ENCODE measurements at regions not wholly inside any gene's neighbourhood (a gene's known extent, or its start where the extent isn't known, plus 50 kb on each side); places are given as distances from the start of the nearest gene placed in this dataset.

GRCh38 chr13:76795701-76796695 is 90.2 kb downstream of the KCTD12 start:
- no peak for DNase-seq (ENCODE audit: low read depth in 2 of 3, low spot score in 2 of 3)

GRCh38 chr13:76792731-76793347 is 93.4 kb downstream of the KCTD12 start:
- no peak for DNase-seq (ENCODE audit: low read depth in 2 of 3, low spot score in 2 of 3)

GRCh38 chr13:76790980-76791819 is 95.0 kb downstream of the KCTD12 start:
- no peak for DNase-seq (ENCODE audit: low read depth in 2 of 3, low spot score in 2 of 3)

- no peak for DNase-seq (ENCODE audit: low read depth in 2 of 3, low spot score in 2 of 3)
Measured at GRCh38 chr13:76790526-76790925, 95.7 kb downstream of the KCTD12 start.

GRCh38 chr13:76783798-76784197 is 102.4 kb downstream of the KCTD12 start:
- no peak for DNase-seq (ENCODE audit: low read depth in 2 of 3, low spot score in 2 of 3)

GRCh38 chr13:76778853-76779252 is 107.4 kb downstream of the KCTD12 start:
- no peak for DNase-seq (ENCODE audit: low read depth in 2 of 3, low spot score in 2 of 3)

- DNase-seq (ENCODE audit: low read depth in 2 of 3, low spot score in 2 of 3) = no peak
Measured at GRCh38 chr13:76777096-76777495, 109.1 kb downstream of the KCTD12 start.

GRCh38 chr13:76775088-76775740 is 111.0 kb downstream of the KCTD12 start:
- DNase-seq (ENCODE audit: low read depth in 2 of 3, low spot score in 2 of 3) = no peak

GRCh38 chr13:76773448-76774094 is 112.6 kb downstream of the KCTD12 start:
- no peak for DNase-seq (ENCODE audit: low read depth in 2 of 3, low spot score in 2 of 3)

GRCh38 chr13:76772241-76772640 is 114.0 kb downstream of the KCTD12 start:
- no peak for DNase-seq (ENCODE audit: low read depth in 2 of 3, low spot score in 2 of 3)

GRCh38 chr13:76769271-76769791 is 116.9 kb downstream of the KCTD12 start:
- no peak for DNase-seq (ENCODE audit: low read depth in 2 of 3, low spot score in 2 of 3)

- DNase-seq (ENCODE audit: low read depth in 2 of 3, low spot score in 2 of 3) = no peak
Measured at GRCh38 chr13:76768384-76768783, 117.8 kb downstream of the KCTD12 start.

- no peak for DNase-seq (ENCODE audit: low read depth in 2 of 3, low spot score in 2 of 3)
Measured at GRCh38 chr13:76764916-76765315, 121.3 kb downstream of the KCTD12 start.

- DNase-seq (ENCODE audit: low read depth in 2 of 3, low spot score in 2 of 3) = no peak
Measured at GRCh38 chr13:76764429-76764828, 121.8 kb downstream of the KCTD12 start.

GRCh38 chr13:76762721-76763120 is 123.5 kb downstream of the KCTD12 start:
- no peak for DNase-seq (ENCODE audit: low read depth in 2 of 3, low spot score in 2 of 3)

- DNase-seq (ENCODE audit: low read depth in 2 of 3, low spot score in 2 of 3) = no peak
Measured at GRCh38 chr13:76759877-76760276, 126.3 kb downstream of the KCTD12 start.

- no peak for DNase-seq (ENCODE audit: low read depth in 2 of 3, low spot score in 2 of 3)
Measured at GRCh38 chr13:76758738-76759137, 127.5 kb downstream of the KCTD12 start.

GRCh38 chr13:76758257-76758656 is 127.9 kb downstream of the KCTD12 start:
- no peak for DNase-seq (ENCODE audit: low read depth in 2 of 3, low spot score in 2 of 3)

- DNase-seq (ENCODE audit: low read depth in 2 of 3, low spot score in 2 of 3) = no peak
Measured at GRCh38 chr13:76756451-76756850, 129.8 kb downstream of the KCTD12 start.

- DNase-seq (ENCODE audit: low read depth in 2 of 3, low spot score in 2 of 3) = no peak
Measured at GRCh38 chr13:76754414-76754813, 131.8 kb downstream of the KCTD12 start.

Measured in activated CD8-positive, alpha-beta memory T cell treated with anti-CD3 and anti-CD28 coated beads for 48 hours (primary cell).